ENCODE measurements at regions not wholly inside any gene's neighbourhood (a gene's known extent, or its start where the extent isn't known, plus 50 kb on each side); places are given as distances from the start of the nearest gene placed in this dataset.
A peak's percentile ranks its signal among the peaks of the same experiment; 100 is the strongest.

DNA sequence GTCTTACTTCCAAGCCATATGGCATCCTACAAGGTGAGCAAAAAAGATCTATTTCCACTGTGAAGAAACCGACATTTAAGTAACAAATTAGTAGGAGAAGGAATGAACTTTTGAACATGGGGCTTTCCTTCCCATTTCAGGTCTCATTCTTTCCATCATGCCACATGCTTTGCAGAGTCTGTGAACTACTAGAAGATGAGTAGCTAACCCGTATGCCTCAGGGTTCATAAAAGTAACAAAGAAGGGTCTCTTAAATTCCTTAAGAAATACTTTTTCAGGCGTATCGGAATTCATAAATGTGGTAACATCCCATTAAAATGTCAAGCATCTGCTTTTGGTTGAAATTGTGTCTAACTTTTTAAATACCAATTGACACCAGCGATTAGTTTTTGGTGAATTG, 81.3 kb upstream of the TNS3 start:
- no peak for DNase-seq

DNA sequence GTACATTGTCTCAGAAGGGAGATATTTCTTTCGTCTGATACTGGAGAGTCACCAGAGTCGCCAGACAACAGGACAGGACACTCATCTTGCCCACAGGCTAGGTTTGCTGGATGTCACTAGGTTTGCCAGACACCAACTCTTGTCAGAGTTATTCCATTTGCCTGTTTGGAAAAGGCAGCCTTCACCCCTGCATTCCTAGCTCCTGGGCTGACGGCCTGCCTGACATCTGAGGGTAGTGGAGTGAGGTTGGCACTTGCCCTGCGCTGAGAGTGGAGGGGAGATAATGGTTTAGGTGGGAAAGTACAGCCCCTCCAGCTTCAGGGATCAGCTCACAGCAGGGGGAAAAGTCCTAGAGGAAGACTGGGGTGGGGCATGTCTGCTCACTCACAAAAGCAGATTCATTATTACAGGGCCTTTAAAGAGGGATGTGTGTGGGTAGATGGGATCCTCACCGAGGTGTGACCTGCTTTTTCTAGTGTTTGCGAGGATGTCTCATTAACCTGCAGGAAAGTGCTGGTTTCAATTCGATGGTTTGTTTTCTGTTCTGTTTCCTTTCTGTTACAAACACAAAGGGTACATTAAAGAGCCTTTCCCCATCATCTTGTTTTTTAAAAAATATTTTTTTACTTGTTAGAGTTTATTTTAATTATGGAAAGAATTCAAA, 79.3 kb upstream of the TNS3 start:
- no peak for DNase-seq

DNA sequence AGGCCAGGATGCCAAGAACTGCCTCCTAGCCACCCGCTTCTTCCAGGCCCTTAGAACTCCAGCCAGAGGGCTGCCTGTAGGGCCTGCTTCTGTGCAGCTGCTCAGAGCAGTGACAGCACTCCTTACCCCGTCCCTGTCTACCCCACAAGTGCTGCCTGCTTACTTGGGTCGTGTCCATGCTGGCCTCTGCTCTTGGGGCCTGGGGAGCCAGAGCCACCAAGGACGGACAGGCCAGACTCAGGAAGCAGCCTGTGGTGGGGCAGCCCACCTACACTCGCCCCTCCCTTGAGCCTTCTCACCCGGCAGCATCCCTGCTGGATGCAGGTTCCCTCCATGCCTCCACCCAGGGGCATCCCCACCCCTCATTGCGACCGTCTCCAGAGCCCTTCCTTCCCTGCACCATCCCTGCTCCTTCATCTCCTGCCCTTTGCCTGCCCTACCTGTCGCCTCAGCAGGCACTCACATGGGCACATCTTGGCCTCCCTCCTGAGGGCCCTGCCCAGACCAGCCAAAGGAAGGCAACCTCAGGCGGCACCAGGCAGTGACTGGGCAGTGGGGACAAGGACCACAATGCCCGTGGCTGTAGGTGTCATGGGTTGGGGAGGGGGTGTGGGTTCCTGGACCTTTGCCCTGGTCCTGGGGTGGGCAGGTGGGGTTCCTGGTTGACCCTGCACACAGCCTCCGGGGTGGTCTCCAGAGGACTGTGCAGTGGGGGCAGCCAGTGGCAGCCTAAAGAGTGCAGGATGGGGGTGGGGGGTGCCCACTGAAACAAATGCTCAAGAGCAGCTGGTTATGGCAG, 78.0 kb upstream of the TNS3 start:
- no peak for DNase-seq

DNA sequence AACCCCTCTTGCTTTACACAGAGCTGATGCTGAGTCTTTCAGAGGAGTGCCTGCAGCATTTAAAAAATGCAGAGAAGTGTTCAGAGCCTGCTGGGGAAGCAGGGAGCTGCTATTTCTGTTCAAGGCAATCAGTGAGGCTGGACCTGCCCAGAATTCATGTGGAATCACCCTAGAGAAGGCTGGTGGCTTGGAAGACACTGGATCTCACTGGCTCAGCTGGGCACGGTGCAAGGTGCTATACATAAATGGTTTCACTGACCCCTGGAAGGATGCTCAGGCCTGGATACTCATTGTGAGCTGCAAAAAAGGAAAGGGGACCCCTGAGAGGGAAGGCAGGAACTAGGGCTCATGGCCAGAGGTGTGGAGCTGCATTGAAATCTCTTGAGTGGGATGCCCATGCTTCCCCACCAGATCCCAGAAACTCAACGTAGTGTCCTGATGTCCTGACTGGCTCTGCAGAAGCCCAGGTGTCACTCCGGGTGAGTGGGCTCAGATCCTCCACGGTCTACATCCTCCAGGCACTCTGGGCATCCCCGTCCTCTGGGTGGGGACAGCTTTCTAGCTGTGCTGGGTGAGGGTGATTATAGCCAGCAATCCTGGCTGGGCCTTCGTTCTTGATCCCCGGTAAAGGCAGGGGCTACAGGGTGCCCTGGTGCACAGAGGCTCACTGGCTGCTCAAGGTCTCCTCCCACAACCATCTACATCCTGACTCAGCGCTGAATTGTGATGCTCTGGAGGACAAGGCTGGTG, 77.2 kb upstream of the TNS3 start:
- no peak for DNase-seq

DNA sequence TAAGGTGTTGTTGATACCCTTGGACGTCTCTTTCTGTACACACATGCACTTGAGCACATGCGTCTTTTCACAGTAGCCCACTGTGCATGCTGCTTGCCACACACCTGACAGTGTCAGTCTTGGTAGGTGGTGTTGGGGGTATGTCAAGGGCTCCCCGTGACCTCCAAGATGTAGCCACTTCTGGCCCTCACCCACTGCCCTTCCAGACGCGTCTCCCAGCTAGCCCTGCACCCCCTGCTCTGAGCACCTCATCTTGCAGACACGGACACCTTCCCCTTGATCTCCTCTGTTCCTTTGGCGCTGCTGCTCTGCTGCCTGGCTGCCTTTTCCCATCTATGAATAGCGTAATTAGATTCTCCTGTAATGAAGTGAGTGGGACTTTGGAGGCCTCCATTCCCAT, 75.2 kb upstream of the TNS3 start:
- no peak for DNase-seq

DNA sequence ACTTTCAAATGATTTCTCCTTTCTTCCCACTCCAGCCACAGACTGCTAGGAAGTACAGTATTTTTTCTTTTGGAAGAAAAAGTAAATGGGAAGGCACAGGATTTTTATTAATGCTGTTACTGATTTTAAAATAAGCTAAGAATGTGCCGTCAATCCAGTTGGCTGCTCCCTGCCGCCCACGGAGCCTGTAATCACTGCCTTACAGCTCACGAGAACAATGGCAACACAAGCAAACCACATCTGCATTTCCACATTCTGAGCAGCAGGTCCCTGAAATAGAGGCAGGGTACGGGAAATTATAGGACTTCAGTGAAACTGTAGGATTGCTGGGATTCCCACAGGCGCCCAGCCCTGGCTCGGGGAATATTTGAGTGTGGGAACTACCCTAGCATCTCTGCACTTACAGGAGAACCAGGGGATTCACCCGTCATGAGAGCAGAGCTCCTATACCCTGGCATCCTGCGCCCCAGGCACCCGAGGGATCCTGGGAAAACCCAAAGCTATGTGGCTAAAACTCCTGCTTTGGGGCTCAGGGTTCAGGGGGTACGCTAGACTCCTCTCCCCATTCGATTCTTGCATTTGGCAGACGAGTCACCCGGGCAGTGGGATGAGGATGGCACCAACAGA, 72.9 kb upstream of the TNS3 start:
- DNase-seq = no peak

DNA sequence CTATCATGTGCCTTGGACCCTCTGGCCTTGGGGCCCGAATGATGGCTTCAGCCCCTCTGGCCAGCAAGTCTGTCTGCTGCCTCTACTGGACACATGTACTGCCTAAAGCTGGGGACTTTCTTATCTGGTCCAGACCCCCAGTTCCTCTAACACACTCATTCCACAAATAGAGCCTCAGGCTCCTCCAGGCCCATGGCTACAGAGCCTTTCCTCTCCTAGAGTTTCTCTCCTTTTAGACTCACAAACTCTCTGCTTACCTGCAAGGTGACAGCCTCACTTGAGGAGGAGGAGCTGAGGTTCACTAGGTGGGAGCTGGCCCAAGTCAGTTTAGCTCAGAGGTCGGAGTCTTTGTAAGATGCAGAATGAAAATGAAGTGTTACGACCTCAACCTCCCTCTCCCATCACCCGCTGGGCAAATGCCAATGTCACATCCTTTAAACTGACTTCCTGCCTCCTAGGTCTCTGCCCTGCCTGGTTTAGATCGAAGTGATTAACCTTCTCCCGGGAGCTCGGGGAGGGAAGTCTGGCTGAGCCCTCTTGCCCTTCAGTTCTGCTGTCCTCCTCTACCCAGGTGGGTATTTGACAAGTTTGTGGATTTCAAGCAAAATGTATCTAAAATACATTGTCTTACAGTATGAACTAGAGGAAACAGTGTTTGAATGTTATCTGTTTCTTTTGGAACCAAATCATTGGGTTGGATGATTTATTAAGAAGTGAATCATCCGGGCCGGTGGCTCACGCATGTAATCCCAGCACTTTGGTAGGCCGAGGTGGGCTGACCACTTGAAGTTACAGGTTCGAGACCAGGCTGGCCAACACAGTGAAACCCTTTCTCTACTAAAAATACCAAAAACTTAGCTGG, 71.9 kb upstream of the TNS3 start:
- no peak for DNase-seq

DNA sequence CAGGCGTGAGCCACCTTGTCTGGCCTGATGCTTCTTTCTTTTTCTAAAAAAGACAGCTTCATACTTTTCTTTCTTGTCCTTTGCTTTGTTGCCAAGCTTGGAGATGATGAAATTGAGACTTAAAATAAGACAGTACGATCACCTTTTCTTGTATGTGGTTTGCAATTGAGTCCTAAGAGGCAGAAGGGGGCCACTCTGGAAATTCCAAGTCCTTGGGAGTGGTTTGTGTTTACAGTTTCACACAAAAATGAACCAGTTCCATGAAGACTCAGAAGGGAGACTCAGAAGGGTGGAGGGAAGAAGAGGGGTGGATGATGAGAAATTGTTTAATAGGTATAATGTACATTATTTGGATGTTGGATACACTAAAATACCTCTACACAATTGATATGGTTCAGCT, 70.7 kb upstream of the TNS3 start:
- no peak for DNase-seq

DNA sequence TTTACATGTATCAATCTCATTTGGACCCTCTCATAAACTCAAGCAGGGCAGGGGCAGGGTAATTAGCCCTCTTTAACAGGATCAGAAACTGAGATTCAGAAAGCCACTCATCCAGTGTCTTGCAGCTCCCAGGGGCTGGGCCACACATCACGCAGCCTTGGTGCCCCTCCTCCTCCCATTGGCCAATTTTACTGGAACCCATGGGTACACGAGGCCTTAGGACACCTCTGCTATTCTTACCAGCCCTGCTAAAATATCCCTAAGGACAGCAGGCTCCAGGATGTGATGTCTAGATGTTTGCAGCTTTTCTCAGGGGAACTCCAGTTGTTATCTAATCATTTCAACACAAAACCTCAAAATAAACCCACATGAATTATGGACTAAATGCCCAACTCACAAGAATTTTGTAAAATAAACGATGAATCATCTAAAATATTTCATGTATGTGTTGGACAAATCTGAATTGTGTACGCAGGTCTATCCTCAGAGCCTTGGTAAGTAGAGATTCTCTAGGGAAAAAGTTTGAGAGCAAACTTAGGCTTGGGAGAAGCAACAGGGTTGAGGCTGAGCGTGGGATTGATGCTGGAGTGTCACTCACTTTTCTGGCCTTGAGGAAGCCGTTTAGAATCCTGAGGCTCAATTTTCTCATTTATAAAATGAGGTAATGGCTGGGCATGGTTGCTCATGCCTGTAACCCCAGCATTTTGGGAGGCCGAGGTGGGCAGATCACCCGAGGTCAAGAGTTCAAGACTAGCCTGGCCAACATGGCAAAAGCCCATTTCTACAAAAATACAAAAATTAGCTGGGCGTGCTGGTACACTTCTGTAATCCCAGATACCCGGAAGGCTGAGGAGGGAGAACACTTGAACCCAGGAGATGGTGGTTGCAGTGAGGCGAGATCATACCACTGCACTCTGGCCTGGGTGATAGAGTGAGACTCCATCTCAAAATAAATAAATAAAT, 69.7 kb upstream of the TNS3 start:
- DNase-seq = no peak

DNA sequence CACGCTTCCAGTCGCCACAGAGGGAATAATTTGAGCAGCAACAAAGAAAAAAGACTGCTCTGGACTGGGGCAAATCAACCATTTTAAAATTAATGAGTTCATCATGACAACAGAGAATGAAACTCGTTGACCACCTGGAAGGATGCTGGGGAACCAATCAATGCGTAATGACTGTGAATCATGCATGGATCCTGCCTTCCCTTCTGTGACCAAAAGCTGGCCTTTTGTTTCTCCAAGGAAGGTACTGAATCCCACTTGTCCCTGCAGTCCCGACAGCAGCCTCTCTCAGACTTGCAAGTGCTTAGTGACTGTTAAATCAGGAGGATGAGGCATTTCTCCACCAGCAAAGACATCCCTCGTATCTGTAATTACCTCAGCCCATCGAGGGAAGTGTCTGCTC, 68.0 kb upstream of the TNS3 start:
- no peak for DNase-seq

DNA sequence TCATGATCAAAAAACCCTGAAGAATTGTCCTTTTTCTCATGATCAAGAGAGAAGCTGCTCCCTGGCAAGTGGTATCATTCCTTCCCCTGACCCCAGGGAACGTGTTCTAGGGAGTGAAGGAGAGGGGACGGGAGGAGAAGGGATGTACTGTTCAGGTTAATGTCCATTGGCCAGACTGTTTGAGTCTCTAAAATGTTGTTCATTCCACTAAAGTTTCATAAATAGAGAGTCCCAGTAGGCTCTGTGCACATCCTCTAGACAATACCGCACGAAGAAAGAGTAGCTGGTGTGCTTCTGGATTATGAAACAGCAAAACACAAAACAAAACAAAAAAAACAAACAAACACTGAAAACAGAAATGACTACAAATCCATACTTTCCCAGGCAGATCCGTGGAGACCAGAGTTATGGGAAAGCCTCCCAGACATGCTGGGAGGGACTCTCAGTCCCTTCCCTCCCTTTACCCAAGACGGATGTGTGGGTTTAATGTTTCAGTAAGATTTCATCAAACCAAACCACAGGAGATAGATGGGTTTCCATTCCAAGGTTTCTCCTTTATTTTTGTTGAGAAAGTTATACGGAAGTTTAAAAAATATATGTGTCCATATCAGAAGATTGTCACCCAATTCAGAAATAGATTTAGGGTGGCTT, 66.5 kb upstream of the TNS3 start:
- no peak for DNase-seq

DNA sequence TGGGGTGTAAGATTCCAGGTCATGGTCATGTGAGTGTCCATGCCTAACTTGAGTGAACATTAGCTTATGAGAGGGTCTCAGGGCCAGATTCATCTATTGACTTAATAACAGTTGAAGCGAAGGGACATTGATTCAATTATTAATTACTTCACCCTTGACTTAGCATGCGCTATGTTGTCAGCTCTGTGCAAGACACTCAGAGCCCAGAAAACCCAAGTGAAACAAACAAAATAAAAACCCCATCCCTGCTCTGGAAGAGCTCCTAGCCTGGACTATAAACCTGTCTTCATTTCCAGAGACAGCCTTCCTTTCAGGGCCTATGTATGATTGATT, 66.0 kb upstream of the TNS3 start:
- no peak for DNase-seq

DNA sequence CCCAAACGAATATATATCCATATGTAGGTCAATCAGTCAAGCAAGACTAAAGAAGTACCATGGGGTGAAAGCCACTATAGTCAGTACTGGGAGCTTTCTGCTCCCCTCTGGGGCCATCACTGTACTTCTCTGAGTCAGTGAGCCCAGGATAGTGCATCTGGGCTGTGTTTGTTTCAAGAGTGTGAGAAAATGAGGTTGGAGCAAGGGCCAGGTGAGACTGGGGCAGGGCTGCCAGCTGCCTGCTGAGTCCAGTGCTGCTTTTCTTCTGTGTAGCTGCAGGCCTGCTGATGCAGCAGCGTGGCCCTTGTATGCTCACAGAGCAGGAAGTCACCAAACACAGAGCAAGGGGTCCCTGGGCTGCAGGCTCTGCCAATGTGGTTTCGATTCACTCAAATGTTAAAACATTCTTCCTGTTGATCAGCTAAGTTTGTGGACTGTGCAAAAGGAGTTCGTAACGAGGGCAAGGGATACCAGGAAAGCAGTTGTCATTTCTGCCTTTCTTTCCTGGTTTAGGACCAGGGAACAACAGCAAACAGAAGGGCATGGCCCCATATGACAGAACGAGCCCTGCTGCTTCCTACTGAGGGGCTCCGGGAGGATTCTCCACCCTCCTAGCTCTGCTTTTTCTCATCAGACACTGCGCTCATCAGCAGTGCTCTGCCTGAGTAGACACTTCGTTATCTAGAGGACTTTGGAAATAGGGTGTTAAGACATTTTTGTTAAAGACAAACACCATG, 65.4 kb upstream of the TNS3 start:
- DNase-seq = peak; percentile 10 to 29

DNA sequence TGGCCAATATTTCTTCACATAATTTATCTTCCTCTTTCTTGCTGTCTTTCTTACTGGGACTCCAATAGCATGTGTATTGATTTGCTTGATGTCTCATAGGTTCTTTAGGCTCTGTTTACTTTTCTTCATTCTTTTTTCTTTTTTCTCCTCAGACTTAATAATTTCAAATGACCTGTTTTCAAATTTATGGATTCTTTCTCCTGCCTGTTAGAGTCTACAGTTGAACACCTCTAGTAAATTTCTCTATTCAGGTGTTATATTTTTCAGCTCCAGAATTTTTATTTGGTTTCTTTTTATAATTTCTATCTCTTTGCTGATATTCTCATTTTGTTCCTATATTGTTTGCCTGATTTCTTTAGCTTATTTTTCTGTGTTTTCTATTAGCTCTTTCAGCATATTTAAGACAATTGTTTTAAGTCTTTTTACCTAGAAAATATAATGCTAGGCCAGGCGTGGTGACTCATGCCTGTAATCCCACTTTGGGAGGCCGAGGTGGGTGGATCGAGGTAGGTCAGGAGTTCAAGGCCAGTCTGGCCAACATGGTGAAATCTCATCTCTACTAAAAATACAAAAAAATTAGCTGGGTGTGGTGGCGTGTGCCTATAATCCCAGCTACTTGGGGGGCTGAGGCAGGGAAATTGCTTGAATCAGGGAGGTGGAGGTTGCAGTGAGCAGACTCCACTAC, 61.9 kb upstream of the TNS3 start:
- DNase-seq = no peak

DNA sequence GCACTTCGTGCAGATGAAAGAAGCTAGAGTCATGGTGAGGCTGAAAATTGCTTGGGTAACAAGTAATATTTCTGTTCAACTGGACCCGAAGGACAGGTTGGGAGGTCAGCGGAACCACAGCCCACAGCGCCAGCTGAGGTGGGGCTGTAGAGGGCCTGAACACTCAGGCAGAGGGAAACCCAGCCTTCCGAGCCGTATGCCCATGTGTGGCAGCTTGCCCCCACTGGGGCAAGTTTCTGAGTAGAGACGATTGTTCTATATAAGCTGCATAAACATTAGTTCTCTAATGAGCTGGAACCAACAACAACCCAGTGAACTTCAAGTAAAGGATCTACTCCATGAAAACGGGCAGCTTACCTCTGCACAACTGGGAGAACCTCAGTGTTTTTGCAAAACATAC, 58.4 kb upstream of the TNS3 start:
- no peak for DNase-seq

DNA sequence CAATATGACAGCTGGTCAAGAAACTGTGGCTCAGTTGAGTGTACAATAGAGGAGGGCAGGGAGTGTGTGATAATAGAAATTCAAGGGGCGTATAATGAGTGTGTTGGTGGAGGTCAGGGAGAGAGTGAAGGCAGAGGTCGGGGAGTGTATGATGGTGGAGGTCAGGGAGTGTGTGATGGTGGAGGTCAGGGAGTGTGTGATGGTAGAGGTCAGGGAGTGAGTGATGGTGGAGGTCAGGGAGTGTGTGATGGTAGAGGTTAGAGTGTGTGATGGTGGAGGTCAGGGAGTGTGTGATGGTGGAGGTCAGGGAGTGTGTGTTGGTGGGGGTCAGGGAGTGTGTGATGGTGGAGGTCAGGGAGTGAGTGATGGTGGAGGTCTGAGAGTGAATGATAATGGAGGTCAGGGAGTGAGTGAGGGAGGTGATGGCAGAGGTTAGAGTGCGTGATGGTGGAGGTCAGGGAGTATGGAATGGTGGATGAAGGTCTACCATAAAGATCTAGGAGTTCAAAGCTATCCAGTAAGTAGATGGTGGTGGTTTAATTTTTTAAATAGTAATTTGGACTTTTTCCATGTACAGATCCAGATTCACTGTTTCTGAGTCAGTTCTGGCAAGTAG, 57.7 kb upstream of the TNS3 start:
- no peak for DNase-seq

DNA sequence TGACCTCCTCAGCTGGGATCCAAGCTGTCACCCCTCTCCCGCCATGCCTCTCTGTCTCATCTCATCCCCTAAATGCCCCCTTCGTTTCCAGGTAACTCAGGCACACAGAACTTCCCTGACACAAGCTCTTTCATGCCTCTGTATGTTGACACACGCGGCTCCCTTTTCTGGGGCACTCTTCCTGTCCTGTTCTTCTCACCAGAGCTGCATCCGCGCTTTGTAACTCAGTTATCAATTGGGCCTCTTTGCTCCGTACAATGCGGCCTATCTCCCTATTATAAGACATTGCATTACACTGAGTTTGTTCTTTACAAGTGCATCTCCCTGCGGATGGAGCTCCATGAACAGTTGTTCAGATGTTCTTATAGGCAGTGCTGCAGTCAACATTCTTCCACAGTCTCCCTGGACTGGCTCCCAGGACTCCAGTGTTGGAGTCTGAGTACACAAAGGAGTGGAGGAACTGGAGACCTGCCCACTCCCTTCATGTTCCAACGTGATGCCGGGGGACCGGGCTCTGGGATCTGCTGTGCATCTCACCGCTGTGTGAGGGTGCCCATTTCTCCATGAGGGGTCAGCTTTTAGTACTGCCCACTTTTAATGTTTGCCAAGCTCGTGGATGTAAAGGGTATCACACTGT, 56.9 kb upstream of the TNS3 start:
- DNase-seq = no peak

DNA sequence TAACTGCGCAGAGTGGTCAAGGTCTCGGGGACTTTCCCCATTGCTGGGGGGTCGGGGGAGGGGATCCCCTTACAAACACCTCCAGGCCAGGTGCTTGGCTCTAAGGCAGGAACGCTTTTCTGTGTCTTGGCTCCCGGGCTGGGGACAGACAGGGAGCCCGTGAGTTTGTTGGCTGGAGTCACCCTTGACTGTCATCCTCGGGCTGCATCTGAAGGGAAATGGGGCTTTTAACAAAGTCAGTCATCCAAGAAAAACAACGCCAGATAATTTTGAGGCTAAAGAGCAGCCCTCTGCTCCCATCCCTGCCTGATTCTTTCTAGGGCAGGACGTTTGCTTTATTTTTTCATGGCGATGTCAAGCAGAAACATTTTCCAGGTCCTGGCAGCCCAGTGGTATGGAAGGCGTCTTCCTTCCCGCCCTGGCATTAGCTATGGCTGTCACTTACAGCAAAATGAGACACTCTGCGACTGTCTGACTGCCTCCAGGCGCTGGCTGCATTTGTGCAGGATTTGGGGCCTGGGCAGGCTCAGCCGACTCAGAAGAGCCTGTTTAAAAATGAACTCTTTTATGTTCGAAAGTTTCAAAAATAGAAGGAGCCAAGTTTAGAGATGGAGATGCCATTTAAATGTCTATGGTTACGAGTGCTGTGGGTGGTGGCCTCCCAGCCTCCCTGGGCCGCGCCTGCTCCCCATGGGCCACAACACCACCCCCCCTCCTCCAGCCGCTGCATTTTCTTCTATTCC, 54.7 kb upstream of the TNS3 start:
- no peak for DNase-seq

Measured in SHP77 (cell line).